GM18873 (cell line): ENCODE measurements at regions not wholly inside any gene's neighbourhood (a gene's known extent, or its start where the extent isn't known, plus 50 kb on each side); places are given as distances from the start of the nearest gene placed in this dataset.
"Not testable (repeated sequence)": the region's sequence is repeated elsewhere in the genome, so short reads cannot be mapped to it uniquely, and the experiment has no call there.

Experiments
- ATAC-seq: cut with Tn5 transposase; IDR thresholded peaks from one replicate; pipeline ENCODE4 v1.9.1; 2021; ENCODE audit warnings: mild to moderate bottlenecking, moderate library complexity, moderate number of reproducible peaks; ENCODE audit not compliant: unreplicated experiment, low FRiP score

DNA sequence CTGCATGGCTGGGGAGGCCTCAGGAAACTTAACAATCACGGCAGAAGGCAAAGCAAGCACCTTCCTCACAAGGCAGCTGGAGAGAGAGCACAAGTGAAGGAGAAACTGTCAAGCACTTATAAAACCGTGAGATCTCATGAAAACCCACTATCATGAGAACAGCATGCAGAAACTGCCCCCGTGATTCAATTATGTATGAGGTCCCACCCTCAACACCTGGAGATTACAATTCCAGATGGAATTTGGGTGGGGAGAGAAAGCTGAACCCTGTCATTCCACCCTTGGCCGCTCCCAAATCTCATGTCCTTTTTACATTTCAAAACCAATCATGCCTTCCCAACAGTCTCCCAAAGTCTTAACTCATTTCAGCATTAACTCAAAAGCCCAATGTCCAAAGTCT lies 107.2 kb upstream of the ECI2 start:
- no peak for ATAC-seq

- ATAC-seq = no peak
These were observed 104.8 kb upstream of the ECI2 start for GRCh38 chr6:4240148-4240547.

DNA sequence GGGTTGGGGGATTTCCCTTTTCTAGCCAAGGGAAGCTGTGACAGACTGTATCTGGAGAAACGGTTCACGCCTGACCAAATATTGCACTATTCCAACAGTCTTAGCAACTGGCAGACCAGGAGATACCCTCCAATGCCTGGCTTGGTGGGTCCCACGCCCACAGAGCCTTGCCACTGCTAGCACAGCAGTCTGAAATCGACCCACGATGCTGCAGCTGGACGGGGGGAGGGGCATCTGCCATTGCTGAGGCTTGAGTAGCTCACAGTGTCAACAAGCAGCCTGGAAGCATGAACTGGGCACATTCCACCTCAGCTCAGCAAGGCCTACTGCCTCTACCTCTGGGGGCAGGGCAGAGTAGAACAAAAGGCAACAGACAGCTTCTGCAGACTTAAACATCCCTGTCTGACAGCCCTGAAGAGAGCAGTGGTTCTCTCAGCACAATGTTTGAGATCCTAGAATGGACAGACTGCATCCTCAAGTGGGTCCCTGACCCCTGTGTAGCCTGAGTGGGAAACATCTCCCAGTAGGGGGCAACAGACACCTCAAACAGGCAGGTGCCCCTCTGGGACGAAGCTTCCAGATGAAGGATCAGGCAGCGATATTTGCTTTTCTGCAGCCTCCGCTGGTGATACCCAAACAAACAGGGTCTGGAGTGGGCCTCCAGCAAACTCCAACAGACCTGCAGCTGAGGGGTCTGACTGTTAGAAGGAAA lies 89.9 kb upstream of the ECI2 start:
- ATAC-seq = no peak

GRCh38 chr6:4224067-4224978 lies 88.9 kb upstream of the ECI2 start:
- no peak for ATAC-seq

DNA sequence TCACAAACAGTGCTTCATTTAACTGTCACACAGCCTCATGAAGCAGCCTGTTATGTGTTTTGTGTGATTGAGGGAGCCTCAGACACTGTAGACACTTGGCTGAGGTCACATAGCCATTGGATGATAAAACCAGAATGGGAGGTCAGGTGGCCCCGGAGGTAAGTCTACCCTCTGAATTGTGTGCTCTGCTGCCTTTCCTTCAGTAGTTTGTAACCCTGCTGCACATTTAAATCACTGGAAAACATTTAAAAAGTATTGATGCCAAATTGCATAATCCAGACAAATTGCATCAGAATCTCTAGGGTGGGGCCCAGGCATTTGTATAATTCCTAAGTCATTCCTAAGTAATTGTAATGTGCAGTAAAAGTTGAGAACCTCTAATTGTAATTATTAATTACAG lies 85.2 kb upstream of the ECI2 start:
- no peak for ATAC-seq

- ATAC-seq = not testable (repeated sequence)
These were observed 83.4 kb upstream of the ECI2 start for GRCh38 chr6:4218619-4219317.

GRCh38 chr6:4212588-4212987 lies 77.2 kb upstream of the ECI2 start:
- ATAC-seq = no peak

GRCh38 chr6:4210629-4211419 lies 75.4 kb upstream of the ECI2 start:
- ATAC-seq = no peak

DNA sequence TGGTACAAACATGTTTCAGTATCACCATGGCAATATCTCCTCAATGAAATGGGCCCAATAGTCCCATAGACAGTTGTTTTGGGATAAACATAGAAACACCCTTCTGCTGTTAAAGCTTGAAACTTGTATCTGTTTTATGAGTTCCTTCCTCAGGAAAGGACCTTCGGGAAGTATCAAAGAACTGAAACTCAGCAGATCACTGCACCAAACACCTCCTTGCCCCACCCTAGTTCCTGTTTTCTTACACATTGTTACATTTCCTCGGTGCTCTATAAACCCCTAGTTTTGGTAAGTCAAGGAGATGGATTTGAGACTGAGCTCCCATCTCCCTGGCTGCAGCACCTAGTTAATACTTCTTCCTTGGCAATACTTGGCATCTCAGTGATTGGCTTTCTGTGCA lies 73.8 kb upstream of the ECI2 start:
- ATAC-seq = no peak

- ATAC-seq = no peak
These were observed 72.8 kb upstream of the ECI2 start for GRCh38 chr6:4208158-4208557.

- not testable (repeated sequence) for ATAC-seq
These were observed 68.5 kb upstream of the ECI2 start for GRCh38 chr6:4203642-4204417.

DNA sequence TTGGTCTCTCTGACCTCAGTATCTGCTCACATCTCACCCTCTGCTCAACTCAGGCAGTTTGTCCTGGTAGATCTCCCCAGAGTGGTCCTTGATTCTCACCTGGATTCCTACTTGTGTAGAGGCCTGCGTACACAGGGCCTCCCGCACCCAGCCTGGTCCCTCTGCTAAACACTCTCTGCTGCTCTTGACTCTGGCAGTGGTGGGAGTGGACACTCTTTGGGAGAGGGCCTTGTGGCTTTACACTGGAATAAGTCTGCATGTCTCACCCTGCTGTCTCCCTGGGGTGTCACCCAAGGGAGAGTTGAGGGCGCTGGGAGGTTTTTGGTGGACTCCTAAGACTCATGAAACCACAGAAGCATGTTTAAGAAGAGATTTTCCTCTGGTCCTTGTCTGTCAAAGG lies 57.3 kb upstream of the ECI2 start:
- no peak for ATAC-seq

DNA sequence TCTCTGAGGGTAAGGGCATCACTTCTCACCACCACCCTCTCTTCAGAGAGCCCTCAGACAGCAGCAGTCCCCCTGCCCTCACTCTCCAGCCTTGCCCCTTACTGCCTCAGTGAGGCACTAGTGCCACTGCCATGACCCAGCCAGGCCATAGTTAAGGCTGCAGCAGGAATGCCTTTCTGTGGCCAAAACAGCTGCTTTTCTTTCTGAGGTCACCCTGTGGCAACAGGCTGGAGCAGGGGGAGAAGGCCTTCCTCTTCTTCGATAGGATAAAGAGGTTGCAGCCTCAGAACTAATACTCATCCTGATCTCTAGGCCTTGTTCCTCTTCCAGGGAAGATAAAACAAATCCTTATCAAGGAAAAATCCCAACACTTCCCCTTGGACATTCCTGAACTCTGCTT lies 56.8 kb upstream of the ECI2 start:
- no peak for ATAC-seq

- no peak for ATAC-seq
These were observed 55.9 kb upstream of the ECI2 start for GRCh38 chr6:4191271-4191721.

DNA sequence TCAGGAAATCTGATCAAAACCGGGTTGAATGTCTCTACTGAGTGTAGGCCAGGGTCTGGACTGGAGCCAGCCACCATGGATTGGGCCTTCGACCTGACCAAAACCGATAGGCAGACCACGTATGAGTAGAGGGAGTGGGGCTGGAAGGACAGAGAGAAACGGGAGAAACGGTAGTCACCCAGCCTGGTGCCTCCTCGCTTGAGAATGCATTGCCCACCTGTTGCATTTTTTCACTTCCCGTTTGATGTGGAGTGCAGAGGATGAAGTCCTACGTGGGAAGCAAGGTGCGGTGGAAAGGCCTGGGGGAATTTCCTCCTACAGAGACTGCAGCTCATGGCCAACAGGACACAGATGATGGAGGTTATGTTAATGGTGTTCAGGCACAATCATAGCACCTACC lies 53.9 kb upstream of the ECI2 start:
- ATAC-seq = no peak

GRCh38 chr6:4188801-4189200 lies 53.4 kb upstream of the ECI2 start:
- no peak for ATAC-seq

GRCh38 chr6:4187480-4187879 lies 52.1 kb upstream of the ECI2 start:
- ATAC-seq = no peak

- no peak for ATAC-seq
These were observed 51.0 kb upstream of the ECI2 start for GRCh38 chr6:4186385-4186784.

- ATAC-seq = no peak
These were observed 50.5 kb upstream of the ECI2 start for GRCh38 chr6:4185846-4186245.

GRCh38 chr6:4185419-4185818 lies 50.0 kb upstream of the ECI2 start:
- no peak for ATAC-seq
